GM12864 (cell line): ENCODE measurements at regions not wholly inside any gene's neighbourhood (a gene's known extent, or its start where the extent isn't known, plus 50 kb on each side); places are given as distances from the start of the nearest gene placed in this dataset.

Experiments used
- DNase-seq: peaks from one replicate; pipeline ENCODE4 v3.0.0-alpha.2; 2011; ENCODE audit warnings: low read depth
- H3K4me3 ChIP-seq: 2 replicates; pipeline ENCODE4 v1.5.1; 2011; ENCODE audit warnings: mild to moderate bottlenecking, low read depth, low read length, control low read depth
- CTCF ChIP-seq: IDR thresholded peaks from 2 replicates; pipeline ENCODE4 v1.5.1; 2011; ENCODE audit warnings: low read depth, mild to moderate bottlenecking, moderate library complexity, low read length, control low read depth, inconsistent platforms; ENCODE audit errors: missing control alignments

- no peak for TF ChIP-seq CTCF
- no peak for DNase-seq
- no peak overlapping the region for H3K4me3 ChIP-seq
Observed at GRCh38 chr10:130834170-130834569, 477.4 kb downstream of the TCERG1L start.

GRCh38 chr10:130834573-130834972 is 476.9 kb downstream of the TCERG1L start:
- no peak for DNase-seq
- H3K4me3 ChIP-seq: no peak overlapping the region
- TF ChIP-seq CTCF: no peak

GRCh38 chr10:130835068-130835467 is 476.5 kb downstream of the TCERG1L start:
- H3K4me3 ChIP-seq: no peak overlapping the region
- no peak for TF ChIP-seq CTCF
- no peak for DNase-seq

- no peak for DNase-seq
- H3K4me3 ChIP-seq: no peak overlapping the region
- no peak for TF ChIP-seq CTCF
Observed at GRCh38 chr10:130836344-130836743, 475.2 kb downstream of the TCERG1L start.

GRCh38 chr10:130843051-130843653 is 468.4 kb downstream of the TCERG1L start:
- DNase-seq: no peak
- no peak overlapping the region for H3K4me3 ChIP-seq
- TF ChIP-seq CTCF: no peak

- no peak overlapping the region for H3K4me3 ChIP-seq
- no peak for TF ChIP-seq CTCF
- DNase-seq: no peak
Observed at GRCh38 chr10:130844310-130844709, 467.2 kb downstream of the TCERG1L start.

GRCh38 chr10:130847170-130847569 is 464.4 kb downstream of the TCERG1L start:
- TF ChIP-seq CTCF: no peak
- no peak for DNase-seq
- H3K4me3 ChIP-seq: no peak overlapping the region
